GM18508 (cell line): ENCODE measurements at regions not wholly inside any gene's neighbourhood (a gene's known extent, or its start where the extent isn't known, plus 50 kb on each side); places are given as distances from the start of the nearest gene placed in this dataset.

Experiments used
- ATAC-seq: cut with Tn5 transposase; IDR thresholded peaks from one replicate; pipeline ENCODE4 v1.9.1; 2021; ENCODE audit warnings: moderate number of reproducible peaks; ENCODE audit not compliant: insufficient read depth, unreplicated experiment

DNA sequence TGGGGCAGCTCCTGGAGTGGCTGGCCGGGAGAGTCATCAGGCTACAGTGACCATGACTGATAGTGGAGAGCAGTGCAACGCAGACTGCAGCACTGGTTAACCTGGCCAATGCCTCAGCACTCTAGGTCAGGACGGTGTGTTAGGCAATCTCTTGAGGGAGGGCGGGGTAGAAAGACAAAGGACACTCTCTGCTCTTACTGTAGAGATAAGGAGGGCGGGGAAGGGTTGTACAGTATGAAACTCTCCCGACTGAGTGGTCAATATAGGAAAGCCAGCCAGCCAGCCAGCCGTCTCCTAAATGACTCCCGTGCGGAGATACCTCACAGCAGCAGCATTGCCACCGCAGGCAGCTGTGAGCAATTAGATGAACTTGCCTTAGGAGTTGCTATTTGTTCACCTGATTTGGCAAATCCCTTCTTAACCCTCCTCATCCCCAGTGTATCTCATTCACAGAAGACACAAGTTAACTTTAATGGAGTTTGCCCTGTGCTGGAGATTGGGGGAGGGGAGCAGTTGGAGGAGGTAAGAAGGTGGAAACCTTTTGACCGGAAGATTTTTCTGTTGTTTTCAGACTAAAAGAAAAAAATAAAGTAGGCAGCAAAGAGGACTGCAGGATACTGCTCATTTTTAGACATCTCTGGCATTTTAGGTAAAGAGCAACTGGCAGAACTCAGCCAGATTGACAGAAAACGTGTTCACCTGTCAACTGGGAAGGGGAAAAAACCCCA is 330.5 kb downstream of the HNRNPD start:
- no peak for ATAC-seq

DNA sequence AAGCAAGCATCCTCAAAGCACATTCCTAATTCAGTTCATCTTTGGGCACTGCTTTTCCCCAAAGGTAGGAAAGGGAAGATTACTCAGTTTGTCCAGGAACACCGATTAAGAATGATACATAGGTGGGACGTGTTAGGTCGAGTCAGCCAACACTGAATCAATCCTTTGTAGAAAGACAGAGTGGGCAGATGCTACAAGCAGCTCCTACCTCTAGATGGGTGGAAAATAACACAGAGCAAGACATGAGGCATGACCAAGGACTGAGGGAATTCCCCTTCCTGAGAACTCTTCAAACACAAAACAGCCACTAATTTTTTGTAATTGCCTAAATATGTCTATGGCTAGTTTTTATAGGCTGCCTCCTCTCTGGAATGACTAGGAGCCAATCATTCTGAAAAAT is 331.7 kb downstream of the HNRNPD start:
- ATAC-seq = no peak

- no peak for ATAC-seq
These were observed 334.9 kb downstream of the HNRNPD start for GRCh38 chr4:82038936-82039335.

DNA sequence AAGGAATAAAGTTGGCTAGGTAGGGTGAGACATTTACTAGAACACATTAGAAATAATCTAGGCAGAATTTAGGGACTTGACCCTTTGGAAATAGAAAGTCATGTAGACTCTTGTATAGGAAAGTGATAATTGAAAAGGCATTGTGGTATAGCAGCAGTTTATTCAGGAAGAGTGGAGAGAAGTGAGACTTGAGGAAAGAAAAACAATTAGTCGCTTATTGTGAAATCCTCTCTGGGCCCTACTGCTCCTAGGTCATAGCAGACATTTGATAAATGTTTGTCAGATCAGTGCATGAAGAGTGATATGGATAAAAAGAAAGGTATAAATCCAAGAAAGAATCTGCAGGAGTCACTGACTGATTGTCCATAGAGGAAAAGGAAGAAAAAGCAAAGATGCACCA is 337.6 kb downstream of the HNRNPD start:
- no peak for ATAC-seq

- ATAC-seq = no peak
These were observed 338.9 kb downstream of the HNRNPD start for GRCh38 chr4:82034878-82035277.

DNA sequence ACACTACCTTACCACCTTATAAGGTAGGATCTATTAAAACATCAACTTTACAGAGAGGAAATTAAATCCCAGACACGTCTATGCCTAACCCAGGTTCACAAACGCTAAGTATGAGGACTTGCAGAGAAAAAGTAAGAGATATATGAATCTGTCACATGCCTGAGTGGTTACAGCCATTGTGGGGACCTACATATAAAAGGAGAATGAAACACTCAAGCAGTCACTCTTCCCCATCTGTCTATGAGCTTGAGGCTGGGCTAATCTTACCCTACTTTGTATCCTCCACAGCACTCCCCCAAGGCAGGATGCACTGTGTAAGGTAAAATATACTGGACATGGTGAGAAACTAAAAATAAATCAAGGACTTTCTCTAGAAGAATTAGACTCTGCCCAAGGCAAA is 339.9 kb downstream of the HNRNPD start:
- no peak for ATAC-seq

DNA sequence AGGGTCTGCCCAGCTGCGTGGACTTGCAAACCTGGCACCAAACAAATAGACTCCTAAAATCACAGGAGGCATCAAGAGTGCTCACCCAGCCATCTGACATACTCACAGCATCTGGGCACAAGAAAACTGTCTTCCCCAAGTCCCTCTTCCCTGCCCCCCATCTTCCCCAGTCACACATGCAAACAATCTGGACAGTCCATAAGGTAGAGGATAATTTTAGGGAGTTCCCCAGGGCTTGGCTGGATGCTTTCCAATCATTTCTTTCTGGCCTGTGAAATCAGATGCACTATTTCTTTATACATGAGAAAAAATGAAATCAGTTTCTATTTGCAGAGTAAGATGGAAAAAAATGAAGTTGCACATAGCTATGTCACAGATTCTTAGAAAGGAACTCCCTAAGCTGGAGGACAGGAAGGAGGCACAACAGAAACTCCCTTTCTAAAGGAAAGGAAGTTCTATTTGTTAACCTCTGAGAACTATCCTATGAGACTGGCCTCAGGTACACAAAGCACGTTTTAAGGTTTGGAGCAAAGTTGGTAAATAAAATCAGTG is 342.3 kb downstream of the HNRNPD start:
- ATAC-seq = no peak

GRCh38 chr4:82017680-82018079 is 356.1 kb downstream of the HNRNPD start:
- ATAC-seq = no peak

DNA sequence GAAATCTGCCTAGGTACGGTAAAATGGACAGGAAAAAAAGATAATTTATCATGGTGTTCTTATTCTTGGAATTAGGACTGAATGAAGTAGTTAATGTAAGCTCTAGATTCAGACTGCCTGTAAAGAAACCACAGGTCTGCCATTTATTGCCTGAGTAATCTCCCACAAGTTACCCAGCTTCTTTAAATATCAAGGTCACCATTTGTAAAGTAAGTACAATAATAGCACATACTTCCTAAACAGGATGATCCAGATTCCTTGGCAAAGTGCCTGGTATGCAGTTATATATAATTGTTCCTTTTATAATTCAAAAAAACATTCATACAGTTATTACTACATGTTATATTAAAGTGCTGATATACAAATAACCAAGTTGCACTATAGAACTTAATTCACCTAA is 368.6 kb downstream of the HNRNPD start:
- ATAC-seq = no peak

DNA sequence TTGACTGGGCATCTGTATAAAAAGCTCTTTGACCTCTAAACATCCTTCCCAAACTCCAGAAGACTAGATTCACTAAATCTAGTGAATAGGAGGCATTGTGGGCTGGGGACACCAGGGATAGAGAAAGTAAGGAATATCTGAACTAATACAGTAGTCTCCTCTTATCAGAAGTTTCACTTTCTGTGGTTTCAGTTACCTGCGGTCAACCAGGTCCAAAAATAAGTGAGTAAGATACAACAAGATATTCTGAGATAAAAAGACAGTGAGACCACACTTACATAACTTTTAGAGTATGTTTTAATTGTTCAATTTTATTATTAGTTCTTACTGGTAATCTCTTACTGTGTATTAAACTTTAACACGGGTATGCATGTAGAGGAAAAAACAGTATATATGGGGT is 376.5 kb downstream of the HNRNPD start:
- ATAC-seq = no peak

DNA sequence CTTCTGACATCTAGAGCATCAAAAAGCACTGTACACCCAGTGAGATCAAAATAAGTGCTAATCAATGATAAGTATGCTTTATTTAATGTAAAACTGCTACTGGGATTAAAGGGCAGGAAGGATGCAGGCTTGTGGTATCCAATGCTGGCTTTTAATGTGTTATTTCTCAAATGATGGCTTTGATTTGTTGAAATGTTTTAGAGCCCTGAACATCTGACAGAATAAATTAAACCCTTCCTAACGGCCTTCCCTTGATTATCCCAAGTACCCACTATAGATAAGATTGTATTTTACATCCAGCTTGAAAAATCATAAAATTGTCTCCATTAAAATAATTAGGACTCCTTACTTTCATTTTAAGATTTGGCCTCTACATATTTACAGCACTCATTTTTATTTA is 382.9 kb downstream of the HNRNPD start:
- ATAC-seq = no peak

DNA sequence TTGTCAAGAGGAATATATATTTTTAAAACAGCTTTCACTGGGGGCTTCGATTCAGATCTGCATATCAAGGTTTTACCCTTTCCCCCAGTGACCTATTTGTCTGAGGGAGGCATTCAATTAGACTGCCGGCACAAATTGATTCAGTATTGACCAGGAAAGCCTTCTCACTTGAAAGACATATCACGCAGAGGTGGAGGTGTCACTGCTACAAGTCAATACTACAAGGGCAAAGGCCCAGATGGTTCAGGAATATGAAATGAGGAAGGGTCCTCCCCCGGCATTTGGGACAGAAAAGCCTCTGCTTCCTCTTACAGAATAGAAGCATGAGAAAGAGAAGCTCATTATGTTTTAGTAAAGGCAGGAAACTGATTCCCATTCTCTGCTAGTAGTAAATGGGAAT is 383.6 kb downstream of the HNRNPD start:
- no peak for ATAC-seq

GRCh38 chr4:81989202-81989601 is 384.6 kb downstream of the HNRNPD start:
- ATAC-seq = no peak

GRCh38 chr4:81988178-81988577 is 385.6 kb downstream of the HNRNPD start:
- no peak for ATAC-seq

DNA sequence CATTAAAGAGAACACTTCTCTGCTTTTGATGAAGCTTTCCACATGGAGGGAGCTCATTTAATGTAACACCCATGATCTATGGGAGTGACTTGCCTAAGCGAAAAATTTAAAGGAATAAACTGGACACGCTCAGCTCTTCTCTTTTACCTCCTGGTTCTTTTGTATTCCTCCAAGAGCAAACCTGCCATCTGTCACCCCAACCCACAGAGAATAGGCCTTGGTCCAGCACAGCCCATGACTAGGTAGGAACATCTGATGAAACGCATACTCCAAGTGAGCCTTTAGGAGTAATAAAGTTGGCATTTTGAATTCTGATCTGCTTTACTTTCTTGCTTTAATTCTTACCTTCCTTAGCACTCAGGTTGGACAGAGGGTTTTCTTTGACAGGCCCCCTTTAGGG is 389.0 kb downstream of the HNRNPD start:
- no peak for ATAC-seq

DNA sequence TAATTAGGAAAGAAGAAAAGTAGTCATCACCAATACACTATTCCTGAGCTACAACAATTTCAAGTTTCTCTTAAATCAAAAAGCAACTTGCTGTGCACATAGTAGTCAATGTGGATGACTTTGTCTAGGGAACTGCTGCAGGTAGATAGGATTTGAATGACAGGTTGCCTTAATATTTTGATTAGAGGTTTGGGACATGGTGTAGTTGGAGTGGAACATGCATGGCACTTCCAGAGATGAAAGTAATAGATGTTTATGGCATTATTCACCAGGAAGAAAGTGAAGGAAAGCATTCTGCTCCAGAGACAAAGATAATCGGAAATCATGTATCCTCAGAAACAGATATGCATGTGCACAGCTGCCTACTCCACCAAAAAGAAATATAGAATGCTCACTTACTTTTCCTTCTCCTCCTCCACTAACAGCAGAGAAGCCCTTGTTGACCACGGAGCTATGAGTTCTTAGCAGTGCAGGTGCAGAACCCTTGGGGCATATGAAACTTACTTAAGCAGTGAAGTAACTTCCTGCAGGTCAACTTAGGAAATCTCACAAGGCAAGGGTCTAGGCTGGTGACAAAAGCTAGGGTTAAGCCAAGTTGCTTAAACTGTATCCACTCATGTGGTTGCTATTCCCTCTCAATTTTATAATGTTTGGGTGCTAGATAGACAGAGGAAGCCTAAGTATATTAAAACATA is 390.8 kb downstream of the HNRNPD start:
- no peak for ATAC-seq

- no peak for ATAC-seq
These were observed 392.6 kb downstream of the HNRNPD start for GRCh38 chr4:81981218-81981617.

DNA sequence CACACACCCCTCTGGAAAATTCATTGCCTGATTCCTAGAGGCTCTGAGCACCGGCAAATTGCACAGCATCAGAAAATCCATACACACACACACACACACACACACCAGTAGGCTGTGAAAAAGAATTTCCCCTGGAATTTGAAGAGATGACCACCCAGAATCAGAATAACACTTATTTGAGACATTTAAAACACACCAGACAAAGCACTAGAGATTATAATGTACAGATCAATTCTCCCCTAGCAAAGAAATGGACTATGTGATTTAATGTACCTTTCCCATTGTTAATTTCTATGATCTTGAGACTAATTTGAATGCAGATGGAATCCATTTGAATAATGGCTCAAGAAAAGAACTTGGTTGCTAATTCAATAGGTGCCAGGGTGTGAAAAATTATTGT is 399.3 kb downstream of the HNRNPD start:
- ATAC-seq = no peak

DNA sequence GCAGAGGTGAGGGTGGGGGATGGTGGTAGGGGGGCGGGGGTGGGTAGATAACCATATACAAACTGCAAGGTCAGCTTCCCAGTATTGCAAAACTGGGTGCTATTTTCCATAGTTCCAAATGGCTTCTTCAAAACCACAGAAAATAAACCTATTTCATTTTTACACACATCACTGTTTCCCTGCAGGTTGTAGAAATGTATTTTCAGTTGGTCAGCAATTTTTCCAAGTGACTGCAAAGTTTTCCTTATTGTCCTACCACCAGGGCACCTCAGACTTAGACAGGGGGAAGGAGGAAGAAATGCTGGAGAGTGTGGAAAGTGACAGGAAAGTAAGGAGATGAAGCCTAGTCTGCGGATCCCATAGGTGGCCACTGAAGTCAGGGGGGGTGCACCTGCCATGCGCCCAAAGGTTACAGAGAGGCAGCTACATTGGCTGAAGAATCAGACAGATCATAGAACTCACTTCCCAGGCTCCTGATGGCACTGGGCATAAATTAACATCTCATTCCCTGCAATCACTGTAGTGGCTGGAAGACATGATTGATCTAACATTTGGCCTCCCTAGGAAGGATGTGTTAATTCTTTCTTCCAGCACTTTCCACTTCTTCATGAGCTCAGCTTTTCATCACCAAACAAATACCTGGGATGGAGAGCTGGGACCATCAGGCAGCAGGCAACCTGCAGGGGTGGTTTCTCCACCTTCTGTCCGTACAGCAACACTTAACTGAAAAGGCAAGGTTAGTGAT is 402.0 kb downstream of the HNRNPD start:
- ATAC-seq = no peak

GRCh38 chr4:81971061-81971460 is 402.7 kb downstream of the HNRNPD start:
- no peak for ATAC-seq

DNA sequence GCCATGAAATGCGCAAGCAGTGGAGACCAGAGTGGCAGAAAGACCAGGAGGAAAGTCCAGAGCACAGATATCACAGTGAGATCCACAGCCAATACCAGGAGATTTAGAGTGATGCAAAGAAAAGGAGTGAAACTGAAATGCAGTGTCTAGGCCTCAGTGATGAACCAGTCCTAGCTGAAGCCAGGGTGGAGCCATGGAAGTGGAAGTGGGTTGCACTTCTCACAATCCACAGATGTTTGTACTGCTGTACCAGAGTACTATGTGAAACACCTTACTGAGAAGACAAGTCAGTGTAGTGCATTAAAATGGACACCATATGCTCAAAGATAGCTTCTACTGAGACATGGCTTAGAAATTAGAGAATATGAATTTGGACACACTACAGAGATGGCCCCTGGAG is 403.3 kb downstream of the HNRNPD start:
- ATAC-seq = no peak
